Large intestine (tissue), 3 donors: ENCODE measurements at regions not wholly inside any gene's neighbourhood (a gene's known extent, or its start where the extent isn't known, plus 50 kb on each side); places are given as distances from the start of the nearest gene placed in this dataset.

Source experiments
- DNase-seq, 2 donors: peaks; one replicate each; pipeline versions ENCODE4 v3.0.0 to v3.0.0-alpha.2; 2013
- H3K27ac ChIP-seq: one replicate; pipeline ENCODE4 v1.5.1; 2013; ENCODE audit warnings: low read length
- H3K27me3 ChIP-seq: 2 replicates; pipeline ENCODE4 v1.6.1; 2013; ENCODE audit warnings: low read length; ENCODE audit not compliant: control insufficient read depth, insufficient read depth
- H3K36me3 ChIP-seq: 2 replicates; pipeline ENCODE4 v1.6.1; 2013; ENCODE audit warnings: low read length; ENCODE audit not compliant: control insufficient read depth, insufficient read depth
- H3K4me1 ChIP-seq: one replicate; pipeline ENCODE4 v1.6.1; 2013; ENCODE audit warnings: low read length; ENCODE audit not compliant: control insufficient read depth, insufficient read depth
- H3K4me3 ChIP-seq: one replicate; pipeline ENCODE4 v1.5.1; 2013; ENCODE audit warnings: low read length
- H3K9me3 ChIP-seq: one replicate; pipeline ENCODE4 v1.6.1; 2013; ENCODE audit warnings: mild to moderate bottlenecking, low read depth, low read length, moderate library complexity; ENCODE audit not compliant: control insufficient read depth
- WGBS: methylation state at CpG from one replicate; pipeline ENCODE4 v1.1.5; 2013; ENCODE audit warnings: low lambda C conversion rate; ENCODE audit not compliant: insufficient coverage; 5-methylcytosine and 5-hydroxymethylcytosine counted together

- WGBS = 93% methylated on average over 3 of the region's 4 CpGs
- no peaks in the 10 kb centered on the region for H3K27me3 ChIP-seq
- H3K9me3 ChIP-seq = no peaks in the 10 kb centered on the region
- no peak overlapping the region for H3K4me3 ChIP-seq
- H3K27ac ChIP-seq = no peak overlapping the region
- H3K4me1 ChIP-seq = no peaks in the 10 kb centered on the region
- DNase-seq = no peak
- H3K36me3 ChIP-seq = no peaks in the 10 kb centered on the region
Measured at GRCh38 chr3:30135190-30135589, 471.2 kb upstream of the TGFBR2 start.

DNA sequence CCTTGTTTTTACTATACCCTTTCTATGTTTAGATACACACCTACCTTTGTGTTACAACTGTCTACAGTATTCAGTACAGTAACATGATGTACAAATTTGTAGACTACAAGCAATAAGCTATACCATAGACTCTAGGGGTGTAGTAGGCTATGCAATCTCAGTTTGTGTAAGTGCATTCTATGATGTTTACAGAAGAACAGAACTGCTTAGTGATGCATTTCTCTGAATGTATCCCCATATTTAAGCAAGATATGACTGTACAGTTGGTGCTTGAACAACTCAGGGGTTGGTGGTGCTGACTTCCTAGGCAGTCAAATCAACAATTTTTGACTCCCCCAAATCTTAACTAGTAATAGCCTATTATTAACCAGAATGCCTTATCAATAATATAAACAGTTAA is 467.1 kb upstream of the TGFBR2 start:
- H3K36me3 ChIP-seq = no peaks in the 10 kb centered on the region
- H3K27ac ChIP-seq = no peak overlapping the region
- no peaks in the 10 kb centered on the region for H3K4me1 ChIP-seq
- H3K9me3 ChIP-seq = no peaks in the 10 kb centered on the region
- no peak overlapping the region for H3K4me3 ChIP-seq
- DNase-seq = no peak
- H3K27me3 ChIP-seq = no peaks in the 10 kb centered on the region

DNA sequence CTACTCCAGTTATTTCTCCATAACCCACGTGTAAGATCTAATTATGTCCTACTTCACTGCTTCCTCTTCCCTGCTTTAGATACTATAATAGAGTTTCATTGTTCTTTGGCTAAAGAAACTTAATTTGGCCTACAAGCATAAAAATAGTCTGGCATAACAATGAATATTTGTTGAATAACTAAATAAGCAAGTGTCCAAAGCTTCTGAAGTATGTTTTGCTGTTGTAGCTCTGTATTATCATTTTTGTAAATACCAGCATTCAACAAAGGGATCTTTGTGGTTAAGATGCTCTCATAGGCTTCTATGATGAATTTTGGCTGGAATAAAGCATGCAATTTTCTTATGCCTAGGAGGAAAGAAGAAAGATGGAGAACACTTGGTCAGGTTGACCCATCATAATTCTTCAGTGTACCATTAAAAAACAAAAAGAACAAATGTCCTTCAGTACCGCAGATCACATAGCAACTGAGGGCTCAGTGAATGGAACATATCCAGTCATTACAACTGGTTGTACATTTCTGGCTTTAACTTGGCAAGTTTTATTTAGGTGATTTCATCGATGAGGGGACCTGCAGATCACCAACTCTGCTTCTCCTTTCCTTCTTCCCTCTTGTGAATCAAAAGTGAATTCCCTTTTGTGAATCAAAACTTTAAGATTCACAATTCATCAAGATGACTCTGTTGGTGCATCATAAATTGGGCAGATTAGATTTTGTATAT is 465.9 kb upstream of the TGFBR2 start:
- DNase-seq = no peak
- 100% methylated on average over 2 of the region's 3 CpGs for WGBS
- H3K36me3 ChIP-seq = no peaks in the 10 kb centered on the region
- H3K27me3 ChIP-seq = no peaks in the 10 kb centered on the region
- no peak overlapping the region for H3K27ac ChIP-seq
- no peaks in the 10 kb centered on the region for H3K4me1 ChIP-seq
- no peaks in the 10 kb centered on the region for H3K9me3 ChIP-seq
- no peak overlapping the region for H3K4me3 ChIP-seq

DNA sequence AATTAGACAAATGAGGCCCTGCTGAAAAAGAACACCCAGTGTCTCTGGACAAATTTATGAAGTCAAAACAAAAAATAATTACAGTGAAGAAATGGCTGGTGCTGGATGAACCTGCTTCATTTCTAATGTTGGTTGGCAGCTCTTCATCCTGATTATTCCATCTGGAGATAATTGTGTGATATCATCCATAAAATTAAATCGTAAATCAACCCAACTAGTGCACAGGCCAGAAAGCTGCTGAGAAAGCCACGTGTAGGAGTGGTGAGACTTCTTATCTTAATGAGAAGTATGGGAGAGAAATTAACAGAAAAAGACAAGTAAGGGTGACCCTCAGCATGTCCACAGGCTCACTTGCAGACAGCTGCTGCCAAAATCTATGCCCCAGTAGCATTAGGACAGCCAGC is 465.2 kb upstream of the TGFBR2 start:
- Histone ChIP-seq H3K4me3 (no peak overlapping the region), H3K4me1 (no peaks in the 10 kb centered on the region), H3K27me3 (no peaks in the 10 kb centered on the region), H3K27ac (no peak overlapping the region), H3K36me3 (no peaks in the 10 kb centered on the region), H3K9me3 (no peaks in the 10 kb centered on the region)
- DNase-seq = no peak
- WGBS = 0% methylated on average over 1 of the region's 2 CpGs

DNA sequence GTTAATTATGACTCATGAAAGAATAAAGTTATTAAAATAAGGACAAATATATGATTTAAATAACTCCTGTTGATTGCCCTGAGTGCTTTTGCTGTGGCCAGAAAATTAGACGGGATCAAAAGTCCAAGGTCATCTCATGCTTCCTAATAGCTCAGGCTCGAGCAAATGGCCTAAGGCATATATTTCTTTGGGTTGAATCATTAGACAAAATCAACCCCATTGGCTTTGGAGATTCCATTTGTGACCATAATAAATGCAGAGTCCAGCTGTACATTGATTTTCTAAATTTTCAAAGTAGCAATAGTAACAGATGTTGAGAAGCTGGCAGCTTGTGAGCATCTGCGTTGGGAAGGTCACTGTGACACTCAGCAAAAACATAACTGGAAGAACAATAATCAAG is 464.5 kb upstream of the TGFBR2 start:
- Histone ChIP-seq H3K9me3 (no peaks in the 10 kb centered on the region), H3K27me3 (no peaks in the 10 kb centered on the region)
- no CpG with 5 or more reads among the region's 3 CpGs for WGBS

DNA sequence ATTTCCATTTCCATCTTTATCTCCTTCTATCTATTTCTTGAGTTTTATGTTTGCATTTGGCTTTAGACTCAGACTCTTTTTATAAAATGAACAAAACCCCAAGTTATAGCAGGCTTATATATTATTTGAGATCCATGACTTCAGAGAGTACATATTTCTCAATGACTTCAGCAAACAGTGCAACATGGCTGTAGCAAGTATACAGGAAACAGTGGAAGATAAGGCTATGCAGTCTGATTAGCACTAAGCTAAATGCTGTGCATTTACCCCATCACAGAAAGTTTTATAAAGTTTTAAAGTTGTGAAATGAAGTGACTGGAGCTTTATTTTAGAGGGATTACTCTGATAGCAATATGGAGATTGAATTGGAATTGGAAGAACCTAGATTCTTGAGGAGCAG is 463.5 kb upstream of the TGFBR2 start:
- Histone ChIP-seq H3K9me3 (no peaks in the 10 kb centered on the region), H3K4me3 (no peak overlapping the region)

More for the DNA sequence above, 464.5 kb upstream of the TGFBR2 start:
- Histone ChIP-seq H3K36me3 (no peaks in the 10 kb centered on the region), H3K4me3 (no peak overlapping the region), H3K27ac (no peak overlapping the region), H3K4me1 (no peaks in the 10 kb centered on the region)
- no peak for DNase-seq

GRCh38 chr3:30145281-30145680 is 461.1 kb upstream of the TGFBR2 start:
- H3K36me3 ChIP-seq = no peaks in the 10 kb centered on the region
- H3K27me3 ChIP-seq = no peaks in the 10 kb centered on the region
- no peak overlapping the region for H3K4me3 ChIP-seq
- H3K9me3 ChIP-seq = no peaks in the 10 kb centered on the region
- no peak for DNase-seq
- no peak overlapping the region for H3K27ac ChIP-seq
- H3K4me1 ChIP-seq = no peaks in the 10 kb centered on the region

More for the DNA sequence above, 463.5 kb upstream of the TGFBR2 start:
- H3K27me3 ChIP-seq = no peaks in the 10 kb centered on the region
- no peak overlapping the region for H3K27ac ChIP-seq
- no peaks in the 10 kb centered on the region for H3K4me1 ChIP-seq
- H3K36me3 ChIP-seq = no peaks in the 10 kb centered on the region
- no peak for DNase-seq

DNA sequence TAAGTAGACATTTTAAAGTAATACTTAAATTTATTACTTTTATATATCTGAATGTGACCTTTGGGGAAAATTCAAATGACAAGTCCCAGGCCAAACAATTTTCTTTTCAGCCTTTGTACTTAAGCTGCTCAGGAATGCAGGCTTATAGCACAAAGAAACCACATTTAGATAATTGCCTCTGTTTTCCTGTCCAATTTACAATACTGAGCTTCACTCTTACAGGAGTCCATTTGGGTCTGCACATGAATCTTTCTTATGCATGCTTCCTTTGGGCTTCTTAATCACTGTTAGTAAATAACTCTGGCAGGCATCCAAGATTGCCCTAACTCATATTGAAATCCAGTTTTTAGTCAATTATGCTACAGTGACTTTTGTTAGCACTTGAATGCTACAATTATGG is 459.4 kb upstream of the TGFBR2 start:
- Histone ChIP-seq H3K27me3 (no peaks in the 10 kb centered on the region), H3K27ac (no peak overlapping the region), H3K36me3 (no peaks in the 10 kb centered on the region), H3K9me3 (no peaks in the 10 kb centered on the region), H3K4me3 (no peak overlapping the region), H3K4me1 (no peaks in the 10 kb centered on the region)
- DNase-seq = no peak

DNA sequence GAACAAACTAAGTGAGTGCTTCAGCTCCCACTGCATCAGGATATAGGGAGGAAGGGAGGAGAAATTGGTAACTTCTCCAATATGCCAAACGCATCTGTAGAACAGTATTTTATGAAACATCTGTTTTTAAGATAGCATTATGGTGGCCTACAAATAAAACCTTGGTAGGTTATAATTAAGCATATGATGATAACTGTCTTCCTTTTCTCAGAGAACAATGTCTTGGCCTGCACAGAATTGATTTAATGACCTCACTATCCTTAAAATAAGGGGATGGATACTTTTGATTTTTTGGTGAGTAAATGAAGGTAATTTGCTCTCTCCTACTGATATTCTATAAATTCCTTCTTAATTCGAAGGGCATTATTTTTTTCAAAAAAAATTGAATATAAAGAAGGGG is 451.5 kb upstream of the TGFBR2 start:
- no CpG with 5 or more reads among the region's 2 CpGs for WGBS

GRCh38 chr3:30155755-30156154 is 450.6 kb upstream of the TGFBR2 start:
- H3K9me3 ChIP-seq = no peaks in the 10 kb centered on the region
- no peak for DNase-seq
- H3K36me3 ChIP-seq = no peaks in the 10 kb centered on the region
- H3K4me1 ChIP-seq = no peaks in the 10 kb centered on the region
- 69% methylated on average over 2 of the region's 3 CpGs for WGBS
- no peak overlapping the region for H3K27ac ChIP-seq
- H3K27me3 ChIP-seq = no peaks in the 10 kb centered on the region
- H3K4me3 ChIP-seq = no peak overlapping the region

More for the DNA sequence above, 451.5 kb upstream of the TGFBR2 start:
- Histone ChIP-seq H3K36me3 (no peaks in the 10 kb centered on the region), H3K9me3 (no peaks in the 10 kb centered on the region), H3K4me3 (no peak overlapping the region), H3K4me1 (no peaks in the 10 kb centered on the region), H3K27ac (no peak overlapping the region), H3K27me3 (no peaks in the 10 kb centered on the region)
- no peak for DNase-seq

GRCh38 chr3:30156586-30157498 is 449.6 kb upstream of the TGFBR2 start:
- Histone ChIP-seq H3K27ac (no peak overlapping the region), H3K4me1 (peaks cover 2% of the 10 kb centered on the region), H3K4me3 (no peak overlapping the region), H3K9me3 (no peaks in the 10 kb centered on the region), H3K36me3 (no peaks in the 10 kb centered on the region), H3K27me3 (no peaks in the 10 kb centered on the region)
- 100% methylated on average over 1 of the region's 4 CpGs for WGBS
- DNase-seq = no peak
